DND-41 (cell line): ENCODE measurements at regions not wholly inside any gene's neighbourhood (a gene's known extent, or its start where the extent isn't known, plus 50 kb on each side); places are given as distances from the start of the nearest gene placed in this dataset.

Source experiments
- EZH2 ChIP-seq: IDR thresholded peaks from 3 replicates; pipeline ENCODE4 v1.6.1; 2012; ENCODE audit warnings: borderline replicate concordance, low read depth, mild to moderate bottlenecking, moderate library complexity, low read length, inconsistent platforms; ENCODE audit not compliant: severe bottlenecking
- TF ChIP-seq, protein P1 (sequence below): IDR thresholded peaks from 2 replicates; pipeline ENCODE4 v1.5.1; 2012; ENCODE audit warnings: borderline replicate concordance, low read length, moderate library complexity, mild to moderate bottlenecking; ENCODE audit not compliant: poor library complexity, severe bottlenecking; ENCODE audit errors: extremely low read depth

DNA sequence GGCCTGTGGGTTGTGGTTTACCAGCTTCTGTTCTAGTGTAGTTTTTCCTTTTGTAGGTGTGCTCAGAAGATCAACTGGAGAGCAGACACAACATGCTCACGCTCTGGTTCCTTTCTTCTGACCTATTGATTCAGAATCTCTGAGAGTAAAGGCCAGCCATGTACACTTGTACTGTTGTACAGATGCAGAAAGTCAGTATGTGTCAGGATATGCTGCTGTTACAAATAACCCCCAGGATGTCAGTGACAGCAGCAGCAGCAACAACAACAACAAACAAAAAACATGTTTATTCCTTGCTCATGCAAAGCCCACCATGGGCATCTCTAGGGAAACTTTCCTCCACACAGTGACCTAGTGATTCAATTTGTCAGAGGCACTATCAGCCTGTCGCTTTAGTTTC, 154.8 kb upstream of the RBFOX1 start:
- TF ChIP-seq, protein P1, sequence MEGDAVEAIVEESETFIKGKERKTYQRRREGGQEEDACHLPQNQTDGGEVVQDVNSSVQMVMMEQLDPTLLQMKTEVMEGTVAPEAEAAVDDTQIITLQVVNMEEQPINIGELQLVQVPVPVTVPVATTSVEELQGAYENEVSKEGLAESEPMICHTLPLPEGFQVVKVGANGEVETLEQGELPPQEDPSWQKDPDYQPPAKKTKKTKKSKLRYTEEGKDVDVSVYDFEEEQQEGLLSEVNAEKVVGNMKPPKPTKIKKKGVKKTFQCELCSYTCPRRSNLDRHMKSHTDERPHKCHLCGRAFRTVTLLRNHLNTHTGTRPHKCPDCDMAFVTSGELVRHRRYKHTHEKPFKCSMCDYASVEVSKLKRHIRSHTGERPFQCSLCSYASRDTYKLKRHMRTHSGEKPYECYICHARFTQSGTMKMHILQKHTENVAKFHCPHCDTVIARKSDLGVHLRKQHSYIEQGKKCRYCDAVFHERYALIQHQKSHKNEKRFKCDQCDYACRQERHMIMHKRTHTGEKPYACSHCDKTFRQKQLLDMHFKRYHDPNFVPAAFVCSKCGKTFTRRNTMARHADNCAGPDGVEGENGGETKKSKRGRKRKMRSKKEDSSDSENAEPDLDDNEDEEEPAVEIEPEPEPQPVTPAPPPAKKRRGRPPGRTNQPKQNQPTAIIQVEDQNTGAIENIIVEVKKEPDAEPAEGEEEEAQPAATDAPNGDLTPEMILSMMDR: no peak
- TF ChIP-seq EZH2: no peak
